ENCODE measurements at regions not wholly inside any gene's neighbourhood (a gene's known extent, or its start where the extent isn't known, plus 50 kb on each side); places are given as distances from the start of the nearest gene placed in this dataset.

GRCh38 chr20:16216914-16217230 is 356.4 kb downstream of the KIF16B start:
- TF ChIP-seq CTCF (IDR thresholded peaks at IDR 0.05): no peak
- TF ChIP-seq POLR2AphosphoS5 (IDR thresholded peaks at IDR 0.05): no peak

All from esophagus muscularis mucosa (tissue), 3 donors.